MM.1S (cell line): ENCODE measurements at regions not wholly inside any gene's neighbourhood (a gene's known extent, or its start where the extent isn't known, plus 50 kb on each side); places are given as distances from the start of the nearest gene placed in this dataset.

Source experiments
- DNase-seq: peaks from one replicate; pipeline ENCODE4 v3.0.0-alpha.2; 2015
- H2AFZ ChIP-seq: fragments of 300-600 bp; sonication (generic); 2 replicates; pipeline ENCODE4 v1.6.0; 2016; ENCODE audit warnings: antibody characterized with exemption, low read length
- H3F3A ChIP-seq: fragments of 300-600 bp; sonication (generic); 2 replicates; pipeline ENCODE4 v1.6.1; 2016; ENCODE audit warnings: mild to moderate bottlenecking, antibody characterized with exemption, low read length, moderate library complexity, mixed read lengths; ENCODE audit not compliant: insufficient read depth
- H3K27ac ChIP-seq: fragments of 300-600 bp; sonication (generic); 2 replicates; pipeline ENCODE4 v1.5.1; 2016; ENCODE audit warnings: mild to moderate bottlenecking, low read length
- H3K27me3 ChIP-seq: fragments of 300-600 bp; sonication (generic); replicated peaks from 2 replicates; pipeline ENCODE4 v1.6.0; 2016; ENCODE audit warnings: low read length; ENCODE audit not compliant: insufficient read depth
- H3K36me3 ChIP-seq: fragments of 300-600 bp; sonication (generic); replicated peaks from 2 replicates; pipeline ENCODE4 v1.6.1; 2016; ENCODE audit warnings: mild to moderate bottlenecking, low read length, mixed read lengths; ENCODE audit not compliant: insufficient read depth
- H3K4me1 ChIP-seq: fragments of 300-600 bp; sonication (generic); 2 replicates; pipeline ENCODE4 v1.6.1; 2016; ENCODE audit warnings: low read length, mixed read lengths
- H3K4me2 ChIP-seq: fragments of 300-600 bp; sonication (generic); 2 replicates; pipeline ENCODE4 v1.6.0; 2016; ENCODE audit warnings: low read depth, low read length
- H3K4me3 ChIP-seq: fragments of 300-600 bp; sonication (generic); 2 replicates; pipeline ENCODE4 v1.5.1; 2016; ENCODE audit warnings: low read length, mixed read lengths
- H3K79me2 ChIP-seq: fragments of 300-600 bp; sonication (generic); 2 replicates; pipeline ENCODE4 v1.6.1; 2016; ENCODE audit warnings: mixed run types, low read length, mixed read lengths
- H3K9ac ChIP-seq: fragments of 300-600 bp; sonication (generic); 2 replicates; pipeline ENCODE4 v1.6.1; 2016; ENCODE audit warnings: low read length, mixed read lengths
- H3K9me2 ChIP-seq: fragments of 300-600 bp; sonication (generic); replicated peaks from 2 replicates; pipeline ENCODE4 v1.6.1; 2016; ENCODE audit warnings: mild to moderate bottlenecking, low read length, mixed read lengths; ENCODE audit not compliant: insufficient read depth
- H3K9me3 ChIP-seq: fragments of 300-600 bp; sonication (generic); replicated peaks from 2 replicates; pipeline ENCODE4 v1.6.1; 2016; ENCODE audit warnings: mild to moderate bottlenecking, low read length, mixed read lengths; ENCODE audit not compliant: insufficient read depth
- H4K20me1 ChIP-seq: fragments of 300-600 bp; sonication (generic); 2 replicates; pipeline ENCODE4 v1.6.1; 2016; ENCODE audit warnings: mild to moderate bottlenecking, low read length, moderate library complexity, mixed read lengths; ENCODE audit not compliant: insufficient read depth
- CTCF ChIP-seq: fragments of 300-600 bp; sonication (generic); IDR thresholded peaks from 2 replicates; pipeline ENCODE4 v1.5.1; 2016; ENCODE audit warnings: antibody characterized with exemption, low read length, mixed read lengths
- EZH2 ChIP-seq: fragments of 300-600 bp; sonication (generic); optimal IDR thresholded peaks from 2 replicates; pipeline ENCODE3; 2017; ENCODE audit warnings: low read depth, mild to moderate bottlenecking, antibody characterized with exemption, low read length, mixed read lengths
- EZH2phosphoT487 ChIP-seq: fragments of 300-600 bp; sonication (generic); IDR thresholded peaks from 2 replicates; pipeline ENCODE4 v1.6.1; 2018; ENCODE audit warnings: antibody characterized with exemption, low read length

GRCh38 chr11:115676206-115676605 is 172.0 kb upstream of the CADM1 start:
- Histone ChIP-seq H2AFZ (no peak overlapping the region), H3K4me2 (no peak overlapping the region), H3K27me3 (no peaks in the 10 kb centered on the region), H3K79me2 (no peaks in the 10 kb centered on the region), H3K4me3 (no peak overlapping the region), H4K20me1 (no peaks in the 10 kb centered on the region), H3K9me2 (no peaks in the 10 kb centered on the region), H3F3A (no peaks in the 10 kb centered on the region), H3K4me1 (no peaks in the 10 kb centered on the region), H3K9me3 (no peaks in the 10 kb centered on the region), H3K9ac (no peak overlapping the region), H3K36me3 (no peaks in the 10 kb centered on the region), H3K27ac (no peak overlapping the region)
- TF ChIP-seq CTCF = no peak
- no peak for TF ChIP-seq EZH2phosphoT487
- TF ChIP-seq EZH2 = no peak
- no peak for DNase-seq

- TF ChIP-seq EZH2 (no peak), CTCF (no peak)
- no peak overlapping the region for H3K4me2 ChIP-seq
- H3F3A ChIP-seq = no peaks in the 10 kb centered on the region
- H3K79me2 ChIP-seq = no peaks in the 10 kb centered on the region
- H3K9ac ChIP-seq = no peak overlapping the region
- H3K9me3 ChIP-seq = no peaks in the 10 kb centered on the region
- H3K27ac ChIP-seq = no peak overlapping the region
- no peak overlapping the region for H2AFZ ChIP-seq
- H3K4me1 ChIP-seq = no peaks in the 10 kb centered on the region
- H3K27me3 ChIP-seq = no peaks in the 10 kb centered on the region
- H3K9me2 ChIP-seq = no peaks in the 10 kb centered on the region
- H3K4me3 ChIP-seq = no peak overlapping the region
- no peaks in the 10 kb centered on the region for H4K20me1 ChIP-seq
- H3K36me3 ChIP-seq = no peaks in the 10 kb centered on the region
- no peak for DNase-seq
Measured at GRCh38 chr11:115674937-115675544, 170.8 kb upstream of the CADM1 start.

- Histone ChIP-seq H3K4me2 (no peak overlapping the region), H3K9ac (no peak overlapping the region), H4K20me1 (no peaks in the 10 kb centered on the region), H3K9me3 (no peaks in the 10 kb centered on the region), H3K4me1 (no peaks in the 10 kb centered on the region), H3K79me2 (no peaks in the 10 kb centered on the region), H3K9me2 (no peaks in the 10 kb centered on the region), H3K36me3 (no peaks in the 10 kb centered on the region), H3F3A (no peaks in the 10 kb centered on the region), H3K4me3 (no peak overlapping the region), H3K27me3 (no peaks in the 10 kb centered on the region), H3K27ac (no peak overlapping the region), H2AFZ (no peak overlapping the region)
- TF ChIP-seq EZH2phosphoT487 = no peak
- no peak for DNase-seq
Measured at GRCh38 chr11:115674176-115674936, 170.1 kb upstream of the CADM1 start.

GRCh38 chr11:115673720-115674119 is 169.5 kb upstream of the CADM1 start:
- Histone ChIP-seq H3K4me3 (no peak overlapping the region), H4K20me1 (no peaks in the 10 kb centered on the region), H3K36me3 (no peaks in the 10 kb centered on the region), H3K9me3 (no peaks in the 10 kb centered on the region), H3K4me2 (no peak overlapping the region), H3K9me2 (no peaks in the 10 kb centered on the region), H3K9ac (no peak overlapping the region), H3K27me3 (no peaks in the 10 kb centered on the region), H3K4me1 (no peaks in the 10 kb centered on the region), H3F3A (no peaks in the 10 kb centered on the region), H3K79me2 (no peaks in the 10 kb centered on the region), H3K27ac (no peak overlapping the region), H2AFZ (no peak overlapping the region)
- TF ChIP-seq EZH2 (no peak), EZH2phosphoT487 (no peak), CTCF (no peak)
- no peak for DNase-seq
